Right cardiac atrium (tissue), 5 donors: ENCODE measurements at regions not wholly inside any gene's neighbourhood (a gene's known extent, or its start where the extent isn't known, plus 50 kb on each side); places are given as distances from the start of the nearest gene placed in this dataset.

Experiments
- ATAC-seq, 2 donors: fragments of 200-7000 bp; cut with Tn5 transposase; one replicate each; pipeline versions ENCODE4 v1.8.0 to v1.9.1; 2020; ENCODE audit warnings: moderate library complexity in 2 of 2, mild to moderate bottlenecking in 1 of 2
- DNase-seq, 3 donors: peaks; one replicate each; pipeline ENCODE4 v3.0.0-alpha.2; 2020
- H3K27ac ChIP-seq: one replicate; pipeline ENCODE4 v1.5.1; 2013; ENCODE audit warnings: mild to moderate bottlenecking, low read length, control low read depth, moderate library complexity
- H3K27me3 ChIP-seq: one replicate; pipeline ENCODE4 v1.6.1; 2013; ENCODE audit not compliant: control insufficient read depth, insufficient read depth
- H3K4me1 ChIP-seq: one replicate; pipeline ENCODE4 v1.6.1; 2013; ENCODE audit warnings: low read length; ENCODE audit not compliant: control insufficient read depth, insufficient read depth
- H3K4me3 ChIP-seq: one replicate; pipeline ENCODE4 v1.5.1; 2013; ENCODE audit warnings: low read length, control low read depth
- H3K9me3 ChIP-seq: one replicate; pipeline ENCODE4 v1.6.1; 2013; ENCODE audit warnings: low read length; ENCODE audit not compliant: control insufficient read depth
- WGBS: extraction: QIAGEN DNeasy Blood & Tissue Kit; methylation state at CpG from one replicate; pipeline ENCODE4 v1.1.7; 2013; 5-methylcytosine and 5-hydroxymethylcytosine counted together
- intact Hi-C, 4 donors: fragments of 100-400 bp; cut with DNase I; formaldehyde crosslinking; loops; one replicate each; pipeline versions ENCODE4 v1.11.0 to v1.14.0; 2022 to 2023
- donor health status: healthy with polysubstance abuse.
- donor health status: DM: no; HTN: yes; CAD: no.
- donor health status: DM: no; HTN: no; CAD: no.
- donor health status: DM: no; HTN: yes; CAD: no; lungs with severe emphysema.
- donor health status: DM: yes; HTN: yes; CAD: no.

- Histone ChIP-seq H3K4me1 (peaks cover 8% of the 10 kb centered on the region), H3K27ac (no peak overlapping the region), H3K4me3 (no peak overlapping the region), H3K9me3 (no peaks in the 10 kb centered on the region), H3K27me3 (no peaks in the 10 kb centered on the region)
- ATAC-seq (no peak), DNase-seq (no peak)
- intact Hi-C loops = no loop called here
- WGBS = 94% methylated on average over 10 of the region's 10 CpGs
Measured at GRCh38 chr18:62442391-62442790, 80.4 kb upstream of the ZCCHC2 start.

- no peaks in the 10 kb centered on the region for H3K9me3 ChIP-seq
- ATAC-seq (no peak), DNase-seq (no peak)
- H3K4me1 ChIP-seq = peaks cover 1% of the 10 kb centered on the region
- 79% methylated on average over 4 of the region's 4 CpGs for WGBS
- no peak overlapping the region for H3K27ac ChIP-seq
- H3K4me3 ChIP-seq = no peak overlapping the region
- H3K27me3 ChIP-seq = no peaks in the 10 kb centered on the region
- intact Hi-C loops = no loop called here
Measured at GRCh38 chr18:62445386-62445917, 77.4 kb upstream of the ZCCHC2 start.

GRCh38 chr18:62446511-62446910, 76.3 kb upstream of the ZCCHC2 start:
- intact Hi-C loops = no loop called here
- DNase-seq = no peak
- H3K9me3 ChIP-seq = no peaks in the 10 kb centered on the region
- H3K27me3 ChIP-seq = no peaks in the 10 kb centered on the region
- whole genome bisulfite sequencing = 81% methylated on average over 2 of the region's 2 CpGs
- no peak for ATAC-seq
- H3K27ac ChIP-seq = no peak overlapping the region
- peaks cover 8% of the 10 kb centered on the region for H3K4me1 ChIP-seq
- no peak overlapping the region for H3K4me3 ChIP-seq

- H3K27me3 ChIP-seq = no peaks in the 10 kb centered on the region
- ATAC-seq (no peak), DNase-seq (no peak)
- intact Hi-C loops = no loop called here
- 81% methylated on average over 2 of the region's 2 CpGs for WGBS
- H3K4me1 ChIP-seq = peaks cover 8% of the 10 kb centered on the region
- H3K4me3 ChIP-seq = no peak overlapping the region
- no peaks in the 10 kb centered on the region for H3K9me3 ChIP-seq
- H3K27ac ChIP-seq = no peak overlapping the region
Measured at GRCh38 chr18:62447652-62448051, 75.2 kb upstream of the ZCCHC2 start.

GRCh38 chr18:62448426-62448825, 74.4 kb upstream of the ZCCHC2 start:
- Histone ChIP-seq H3K4me3 (no peak overlapping the region), H3K27ac (no peak overlapping the region), H3K4me1 (peaks cover 8% of the 10 kb centered on the region), H3K27me3 (no peaks in the 10 kb centered on the region), H3K9me3 (no peaks in the 10 kb centered on the region)
- intact Hi-C loops = no loop called here
- WGBS = 49% methylated on average over 6 of the region's 6 CpGs
- DNase-seq (no peak), ATAC-seq (no peak)

- 96% methylated on average over 7 of the region's 7 CpGs for WGBS
- ATAC-seq (no peak), DNase-seq (no peak)
- intact Hi-C loops = loop anchor here in 1 of 4 donors (10.0 kb wide), 1 partner anchor 65 kb away; no protein-coding TSS in a partner anchor
- no peaks in the 10 kb centered on the region for H3K27me3 ChIP-seq
- H3K9me3 ChIP-seq = no peaks in the 10 kb centered on the region
- H3K27ac ChIP-seq = no peak overlapping the region
- peaks cover 8% of the 10 kb centered on the region for H3K4me1 ChIP-seq
- no peak overlapping the region for H3K4me3 ChIP-seq
Measured at GRCh38 chr18:62449490-62450104, 73.2 kb upstream of the ZCCHC2 start.

GRCh38 chr18:62450175-62450545, 72.7 kb upstream of the ZCCHC2 start:
- H3K27ac ChIP-seq = peak overlapping the region; percentile 65
- no peaks in the 10 kb centered on the region for H3K9me3 ChIP-seq
- H3K4me1 ChIP-seq = peaks cover 8% of the 10 kb centered on the region
- 79% methylated on average over 5 of the region's 5 CpGs for WGBS
- H3K27me3 ChIP-seq = no peaks in the 10 kb centered on the region
- DNase-seq (no peak), ATAC-seq (no peak)
- intact Hi-C loops = loop anchor here in 1 of 4 donors (10.0 kb wide), 1 partner anchor 65 kb away; no protein-coding TSS in a partner anchor
- H3K4me3 ChIP-seq = no peak overlapping the region

- intact Hi-C loops = loop anchor here in 1 of 4 donors (10.0 kb wide), 1 partner anchor 64 kb away; no protein-coding TSS in a partner anchor
- ATAC-seq (peak; percentile 92 to 95), DNase-seq (peak; percentile 80 to 84 (median 82))
- Histone ChIP-seq H3K27ac (peak overlapping the region; percentile 65), H3K9me3 (no peaks in the 10 kb centered on the region), H3K27me3 (no peaks in the 10 kb centered on the region), H3K4me1 (peaks cover 8% of the 10 kb centered on the region), H3K4me3 (no peak overlapping the region)
- 7% methylated on average over 15 of the region's 15 CpGs for WGBS
Measured at GRCh38 chr18:62450546-62451410, 72.0 kb upstream of the ZCCHC2 start.

GRCh38 chr18:62452280-62452831, 70.5 kb upstream of the ZCCHC2 start:
- Histone ChIP-seq H3K4me3 (no peak overlapping the region), H3K9me3 (no peaks in the 10 kb centered on the region), H3K27ac (no peak overlapping the region), H3K27me3 (no peaks in the 10 kb centered on the region), H3K4me1 (peaks cover 8% of the 10 kb centered on the region)
- intact Hi-C loops = loop anchor here in 1 of 4 donors (10.0 kb wide), 1 partner anchor 62 kb away; no protein-coding TSS in a partner anchor
- DNase-seq = no peak
- ATAC-seq = peak in 1 of 2 donors; percentile 5
- WGBS = 62% methylated on average over 5 of the region's 5 CpGs

- Histone ChIP-seq H3K4me1 (peaks cover 10% of the 10 kb centered on the region), H3K27ac (no peak overlapping the region), H3K27me3 (no peaks in the 10 kb centered on the region), H3K9me3 (no peaks in the 10 kb centered on the region), H3K4me3 (no peak overlapping the region)
- DNase-seq = no peak
- no peak for ATAC-seq
- intact Hi-C loops = loop anchor here in 1 of 4 donors (10.0 kb wide), 1 partner anchor 61 kb away; no protein-coding TSS in a partner anchor
- WGBS = 95% methylated on average over 3 of the region's 3 CpGs
Measured at GRCh38 chr18:62453864-62454263, 69.0 kb upstream of the ZCCHC2 start.

GRCh38 chr18:62454527-62454926, 68.3 kb upstream of the ZCCHC2 start:
- H3K4me1 ChIP-seq = peaks cover 10% of the 10 kb centered on the region
- no peak overlapping the region for H3K4me3 ChIP-seq
- intact Hi-C loops = loop anchor here in 1 of 4 donors (10.0 kb wide), 1 partner anchor 60 kb away; no protein-coding TSS in a partner anchor
- H3K27me3 ChIP-seq = no peaks in the 10 kb centered on the region
- DNase-seq = no peak
- no peaks in the 10 kb centered on the region for H3K9me3 ChIP-seq
- WGBS = 95% methylated on average over 5 of the region's 5 CpGs
- H3K27ac ChIP-seq = no peak overlapping the region
- no peak for ATAC-seq
